GM23248 (cell line): ENCODE measurements at regions not wholly inside any gene's neighbourhood (a gene's known extent, or its start where the extent isn't known, plus 50 kb on each side); places are given as distances from the start of the nearest gene placed in this dataset.

Experiments
- EZH2 ChIP-seq: fragments of 200-600 bp; sonication (generic); IDR thresholded peaks from 2 replicates; pipeline ENCODE4 v1.6.1; 2018; ENCODE audit warnings: antibody characterized with exemption, mild to moderate bottlenecking; ENCODE audit not compliant: insufficient read depth, poor library complexity, severe bottlenecking
- EZH2phosphoT487 ChIP-seq: fragments of 200-600 bp; sonication (generic); IDR thresholded peaks from 2 replicates; pipeline ENCODE4 v1.6.1; 2018; ENCODE audit warnings: antibody characterized with exemption, moderate library complexity, mild to moderate bottlenecking, low read depth; ENCODE audit not compliant: insufficient read depth

DNA sequence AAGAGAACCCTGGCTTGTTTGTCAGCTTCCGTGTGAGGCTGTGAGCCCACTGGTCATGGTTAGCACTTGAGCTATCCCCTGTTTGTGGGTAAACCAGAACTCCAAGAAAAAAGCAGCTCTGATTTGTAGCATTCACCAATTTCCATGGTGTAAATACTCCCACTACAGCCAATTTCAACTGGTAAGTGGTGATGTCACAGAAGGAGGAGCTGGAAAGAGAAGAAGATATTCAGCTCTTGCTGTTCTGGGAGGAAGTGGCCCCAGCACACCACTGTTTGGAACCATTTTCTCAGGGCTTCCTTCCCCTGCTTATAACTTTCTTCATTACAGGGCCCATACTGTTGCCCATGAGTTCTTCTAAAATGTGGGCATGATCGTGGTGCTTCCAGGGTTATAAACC, 500.1 kb upstream of the ZMIZ1 start:
- TF ChIP-seq EZH2 (no peak), EZH2phosphoT487 (no peak)
